ENCODE measurements at regions not wholly inside any gene's neighbourhood (a gene's known extent, or its start where the extent isn't known, plus 50 kb on each side); places are given as distances from the start of the nearest gene placed in this dataset.

- Mint-ChIP-seq H3K27ac (ENCODE audit: unreplicated experiment) (no peak overlapping the region), H3K4me1 (ENCODE audit: low read depth, unreplicated experiment) (peaks cover 1% of the 10 kb centered on the region), H3K9me3 (ENCODE audit: unreplicated experiment) (no peaks in the 10 kb centered on the region), H3K27me3 (ENCODE audit: unreplicated experiment) (no peaks in the 10 kb centered on the region), H3K4me3 (ENCODE audit: unreplicated experiment) (no peak overlapping the region), H3K36me3 (ENCODE audit: unreplicated experiment) (no peaks in the 10 kb centered on the region)
- DNase-seq = no peak
- no peak for TF ChIP-seq CTCF (IDR thresholded peaks at IDR 0.05; ENCODE audit: partially characterized antibody, unreplicated experiment)
Observed at GRCh38 chr2:8134985-8135682, 546.7 kb upstream of the ID2 start.

GRCh38 chr2:8137801-8138200 lies 544.1 kb upstream of the ID2 start:
- Mint-ChIP-seq H3K27me3 (ENCODE audit: unreplicated experiment) (no peaks in the 10 kb centered on the region), H3K4me3 (ENCODE audit: unreplicated experiment) (no peak overlapping the region), H3K9me3 (ENCODE audit: unreplicated experiment) (no peaks in the 10 kb centered on the region), H3K27ac (ENCODE audit: unreplicated experiment) (no peak overlapping the region), H3K36me3 (ENCODE audit: unreplicated experiment) (no peaks in the 10 kb centered on the region), H3K4me1 (ENCODE audit: low read depth, unreplicated experiment) (peaks cover 1% of the 10 kb centered on the region)
- no peak for TF ChIP-seq CTCF (IDR thresholded peaks at IDR 0.05; ENCODE audit: partially characterized antibody, unreplicated experiment)
- no peak for DNase-seq

GRCh38 chr2:8138525-8138922 lies 543.3 kb upstream of the ID2 start:
- H3K9me3 Mint-ChIP-seq (ENCODE audit: unreplicated experiment) = no peaks in the 10 kb centered on the region
- DNase-seq = no peak
- no peak for TF ChIP-seq CTCF (IDR thresholded peaks at IDR 0.05; ENCODE audit: partially characterized antibody, unreplicated experiment)

GRCh38 chr2:8138923-8139667 lies 542.8 kb upstream of the ID2 start:
- Mint-ChIP-seq H3K36me3 (ENCODE audit: unreplicated experiment) (no peaks in the 10 kb centered on the region), H3K27ac (ENCODE audit: unreplicated experiment) (no peak overlapping the region), H3K9me3 (ENCODE audit: unreplicated experiment) (no peaks in the 10 kb centered on the region), H3K4me1 (ENCODE audit: low read depth, unreplicated experiment) (no peaks in the 10 kb centered on the region), H3K4me3 (ENCODE audit: unreplicated experiment) (no peak overlapping the region), H3K27me3 (ENCODE audit: unreplicated experiment) (no peaks in the 10 kb centered on the region)
- no peak for TF ChIP-seq CTCF (IDR thresholded peaks at IDR 0.05; ENCODE audit: partially characterized antibody, unreplicated experiment)
- no peak for DNase-seq

More at GRCh38 chr2:8138525-8138922, 543.3 kb upstream of the ID2 start:
- Mint-ChIP-seq H3K27ac (ENCODE audit: unreplicated experiment) (no peak overlapping the region), H3K27me3 (ENCODE audit: unreplicated experiment) (no peaks in the 10 kb centered on the region), H3K4me3 (ENCODE audit: unreplicated experiment) (no peak overlapping the region), H3K4me1 (ENCODE audit: low read depth, unreplicated experiment) (peaks cover under 1% of the 10 kb centered on the region), H3K36me3 (ENCODE audit: unreplicated experiment) (no peaks in the 10 kb centered on the region)

GRCh38 chr2:8139668-8140200 lies 542.1 kb upstream of the ID2 start:
- Mint-ChIP-seq H3K27me3 (ENCODE audit: unreplicated experiment) (no peaks in the 10 kb centered on the region), H3K9me3 (ENCODE audit: unreplicated experiment) (no peaks in the 10 kb centered on the region), H3K36me3 (ENCODE audit: unreplicated experiment) (no peaks in the 10 kb centered on the region), H3K4me1 (ENCODE audit: low read depth, unreplicated experiment) (no peaks in the 10 kb centered on the region), H3K27ac (ENCODE audit: unreplicated experiment) (no peak overlapping the region), H3K4me3 (ENCODE audit: unreplicated experiment) (no peak overlapping the region)
- DNase-seq = no peak
- TF ChIP-seq CTCF (IDR thresholded peaks at IDR 0.05; ENCODE audit: partially characterized antibody, unreplicated experiment) = no peak
